GM12865 (cell line): ENCODE measurements at regions not wholly inside any gene's neighbourhood (a gene's known extent, or its start where the extent isn't known, plus 50 kb on each side); places are given as distances from the start of the nearest gene placed in this dataset.
A peak's percentile ranks its signal among the peaks of the same experiment; 100 is the strongest.

Experiments used
- DNase-seq: peaks from one replicate; pipeline ENCODE4 v3.0.0; 2010; ENCODE audit warnings: low read depth
- H3K4me3 ChIP-seq: 2 replicates; pipeline ENCODE4 v1.5.1; 2011; ENCODE audit warnings: mild to moderate bottlenecking, low read depth, low read length, control low read depth
- CTCF ChIP-seq: IDR thresholded peaks from 2 replicates; pipeline ENCODE4 v1.5.1; 2011; ENCODE audit warnings: low read length, control low read depth, low read depth, inconsistent platforms; ENCODE audit not compliant: insufficient read depth; ENCODE audit errors: missing control alignments

- H3K4me3 ChIP-seq, result no peak overlapping the region
- no peak for DNase-seq
- TF ChIP-seq CTCF, result no peak
Observed at GRCh38 chrX:27924718-27925117, 56.5 kb downstream of the DCAF8L1 start.

DNA sequence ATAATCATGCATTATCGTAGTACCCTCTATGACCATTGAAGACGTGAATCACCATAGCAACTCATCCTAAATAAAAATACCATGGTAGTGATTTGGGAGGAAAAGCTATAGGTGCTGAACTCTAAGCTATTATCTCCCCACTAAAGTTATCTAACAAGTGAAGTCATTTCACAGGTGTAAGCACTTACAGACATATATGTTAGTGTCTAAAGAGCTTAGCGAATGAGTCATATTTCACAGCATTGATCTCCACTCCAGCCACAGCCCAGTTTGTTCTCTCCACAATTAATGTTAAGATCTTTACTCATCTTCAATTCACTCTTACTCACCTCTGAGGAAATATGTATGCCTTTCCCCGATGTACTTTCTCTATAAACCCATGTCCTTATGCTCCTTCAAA, 57.0 kb downstream of the DCAF8L1 start:
- TF ChIP-seq CTCF, result no peak
- DNase-seq, result no peak
- H3K4me3 ChIP-seq, result no peak overlapping the region

DNA sequence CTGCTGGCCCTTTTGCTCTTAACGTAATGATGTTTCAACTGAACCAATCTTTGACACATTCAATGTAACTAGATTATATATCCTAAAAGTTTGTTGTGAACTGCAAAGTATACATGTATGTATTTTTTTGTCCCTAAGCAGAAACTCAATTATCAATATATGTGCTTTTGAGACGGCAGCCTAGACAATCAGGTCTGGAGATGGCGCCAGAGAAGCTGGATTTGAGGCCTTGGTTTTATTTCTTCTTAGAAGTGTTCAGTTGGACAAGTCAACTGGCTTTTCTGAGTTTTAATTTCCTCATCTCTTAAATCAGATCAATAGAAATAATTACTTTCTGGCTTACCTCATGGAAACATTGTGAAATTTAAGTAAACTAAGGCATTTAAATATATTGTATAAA, 62.5 kb downstream of the DCAF8L1 start:
- TF ChIP-seq CTCF, result no peak
- no peak for DNase-seq
- no peak overlapping the region for H3K4me3 ChIP-seq

- no peak overlapping the region for H3K4me3 ChIP-seq
- DNase-seq, result no peak
- no peak for TF ChIP-seq CTCF
Observed at GRCh38 chrX:27917713-27918500, 63.3 kb downstream of the DCAF8L1 start.

DNA sequence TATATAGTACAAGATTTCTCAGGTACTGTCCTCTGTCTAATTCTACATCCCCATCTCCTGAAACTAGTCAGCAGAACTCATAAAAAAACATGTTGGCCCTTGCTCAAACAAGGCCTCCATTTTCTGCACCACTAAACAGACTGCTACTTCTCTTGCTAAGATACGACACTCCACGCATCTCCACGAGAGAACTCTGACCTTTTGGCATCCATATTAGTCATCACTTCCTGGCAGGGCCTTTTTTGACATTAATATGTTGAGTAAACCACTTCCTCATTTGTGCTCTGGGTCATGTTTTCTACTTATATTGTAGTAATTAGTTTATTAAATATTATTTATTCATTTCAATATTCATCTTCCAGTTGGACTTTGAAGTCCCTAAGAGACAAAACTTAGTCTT, 65.6 kb downstream of the DCAF8L1 start:
- peak; percentile 1 for DNase-seq
- TF ChIP-seq CTCF, result no peak
- H3K4me3 ChIP-seq, result no peak overlapping the region

GRCh38 chrX:27910412-27910811, 70.8 kb downstream of the DCAF8L1 start:
- H3K4me3 ChIP-seq, result no peak overlapping the region
- no peak for TF ChIP-seq CTCF
- DNase-seq, result no peak

DNA sequence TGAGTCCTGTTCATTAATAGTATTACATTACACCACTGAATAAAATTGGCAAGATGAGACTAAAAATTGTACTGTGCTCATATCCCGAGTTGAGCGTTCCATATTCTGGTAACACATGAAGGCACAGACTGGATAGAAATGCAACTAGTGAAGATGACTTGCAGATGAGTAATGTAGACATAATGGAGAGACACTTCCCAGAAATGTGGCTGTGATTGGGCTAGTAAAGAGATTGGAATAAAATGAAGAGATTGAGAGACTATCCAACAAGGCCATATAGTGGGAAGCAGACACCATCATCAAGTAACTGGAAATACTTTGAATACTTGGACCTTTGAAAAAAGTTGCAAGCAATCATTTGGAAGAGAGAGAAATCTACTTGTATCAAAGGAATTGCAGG, 77.3 kb downstream of the DCAF8L1 start:
- TF ChIP-seq CTCF, result no peak
- no peak overlapping the region for H3K4me3 ChIP-seq
- no peak for DNase-seq
